B cell (primary cell): ENCODE measurements at regions not wholly inside any gene's neighbourhood (a gene's known extent, or its start where the extent isn't known, plus 50 kb on each side); places are given as distances from the start of the nearest gene placed in this dataset.

Source experiments
- ATAC-seq: fragments of 200-7000 bp; cut with Tn5 transposase; one replicate; pipeline ENCODE4 v1.10.0; 2021; ENCODE audit warnings: low read depth, mild to moderate bottlenecking, moderate number of reproducible peaks, moderate library complexity
- CTCF ChIA-PET: fragments of 350-600 bp; sonication (Branson Sonifier 250); formaldehyde crosslinking; loops from one replicate; lab custom pipeline; 2021; ENCODE audit warnings: antibody characterized with exemption, inconsistent platforms; lab: Charles Lee
- POLR2A ChIA-PET: fragments of 350-600 bp; sonication (Branson Sonifier 250); formaldehyde crosslinking; loops from one replicate; lab custom pipeline; 2021; ENCODE audit warnings: antibody characterized with exemption; lab: Charles Lee
- DNase-seq: peaks from one replicate; pipeline ENCODE4 v3.0.0; 2013
- H2AFZ ChIP-seq: 2 replicates; pipeline ENCODE4 v1.6.1; 2012; ENCODE audit warnings: mild to moderate bottlenecking, low read depth, low read length; ENCODE audit not compliant: insufficient read depth, poor library complexity, severe bottlenecking
- H3K27ac ChIP-seq, 2 donors: 1 replicate in 1 of 2; 2 replicates in 1 of 2; pipeline ENCODE4 v1.5.1; 2012 to 2013; ENCODE audit warnings: low read length in 2 of 2, mild to moderate bottlenecking in 2 of 2, moderate library complexity in 1 of 2
- H3K27me3 ChIP-seq, 4 experiments: fragments of 200-600 bp in 1 of 4; sonication (generic) in 1 of 4; replicated peaks in 1 of 4; 1 replicate in 2 of 4; 2 replicates in 2 of 4; pipeline versions ENCODE4 v1.6.1 to v1.7.0; 2013 to 2016; ENCODE audit warnings: low read length in 3 of 4, mild to moderate bottlenecking in 2 of 4, mixed read lengths in 1 of 4, moderate library complexity in 1 of 4; ENCODE audit not compliant: insufficient read depth in 4 of 4, control insufficient read depth in 3 of 4; ENCODE audit errors: control extremely low read depth in 1 of 4
- H3K36me3 ChIP-seq, 2 experiments: replicated peaks in 1 of 2; 1 replicate in 1 of 2; 2 replicates in 1 of 2; pipeline versions ENCODE4 v1.6.1 to v1.7.1; 2013; ENCODE audit warnings: low read length in 1 of 2; ENCODE audit not compliant: insufficient read depth in 2 of 2, control insufficient read depth in 1 of 2; ENCODE audit errors: control extremely low read depth in 1 of 2, extremely low read depth in 1 of 2
- H3K4me1 ChIP-seq, 2 donors: fragments of 200-600 bp in 1 of 2; sonication (generic) in 1 of 2; 1 replicate in 1 of 2; 2 replicates in 1 of 2; pipeline versions ENCODE4 v1.5.1 to v1.6.1; 2013 to 2017; ENCODE audit warnings: low read length in 2 of 2; ENCODE audit not compliant: control insufficient read depth in 2 of 2, insufficient read depth in 2 of 2
- H3K4me2 ChIP-seq: replicated peaks from 2 replicates; pipeline ENCODE3; 2012; ENCODE audit warnings: mild to moderate bottlenecking, low read depth, low read length; ENCODE audit not compliant: poor library complexity, severe bottlenecking
- H3K4me3 ChIP-seq, 5 experiments: fragments of 200-600 bp in 1 of 5; sonication (generic) in 1 of 5; 1 replicate in 3 of 5; 2 replicates in 2 of 5; pipeline versions ENCODE4 v1.5.1 to v1.7.0; 2011 to 2016; ENCODE audit warnings: low read length in 4 of 5, mild to moderate bottlenecking in 4 of 5, low read depth in 2 of 5, control low read depth in 1 of 5, moderate library complexity in 1 of 5; ENCODE audit not compliant: insufficient read depth in 1 of 5; ENCODE audit errors: control extremely low read depth in 1 of 5, extremely low read depth in 1 of 5
- H3K79me2 ChIP-seq: fragments of 200-600 bp; sonication (generic); one replicate; pipeline ENCODE4 v1.6.0; 2016; ENCODE audit warnings: low read length; ENCODE audit not compliant: control insufficient read depth, insufficient read depth
- H3K9ac ChIP-seq: fragments of 200-600 bp; sonication (generic); 2 replicates; pipeline ENCODE4 v1.6.1; 2017; ENCODE audit warnings: mild to moderate bottlenecking, low read length, moderate library complexity
- H3K9me3 ChIP-seq, 3 donors: one replicate each; pipeline versions ENCODE4 v1.6.1 to v1.7.1; 2013; ENCODE audit warnings: low read length in 2 of 3; ENCODE audit not compliant: control insufficient read depth in 2 of 3, insufficient read depth in 1 of 3; ENCODE audit errors: control extremely low read depth in 1 of 3
- H4K20me1 ChIP-seq: 2 replicates; pipeline ENCODE4 v1.6.0; 2012; ENCODE audit warnings: mild to moderate bottlenecking, low read length; ENCODE audit not compliant: insufficient read depth, control insufficient read depth, poor library complexity, severe bottlenecking
- H3K27ac Mint-ChIP-seq: one replicate; pipeline ENCODE4 v1.8.0; 2021; ENCODE audit warnings: mixed read lengths
- H3K27me3 Mint-ChIP-seq: one replicate; pipeline ENCODE4 v1.8.0; 2021; ENCODE audit warnings: mixed read lengths
- H3K4me1 Mint-ChIP-seq: one replicate; pipeline ENCODE4 v1.8.0; 2021; ENCODE audit warnings: mixed read lengths
- H3K4me3 Mint-ChIP-seq: one replicate; pipeline ENCODE4 v1.8.0; 2021; ENCODE audit warnings: mixed read lengths
- H3K9me3 Mint-ChIP-seq: one replicate; pipeline ENCODE4 v1.8.0; 2022; ENCODE audit warnings: mixed read lengths; ENCODE audit not compliant: insufficient read depth
- EZH2 ChIP-seq: IDR thresholded peaks from 2 replicates; pipeline ENCODE4 v1.6.1; 2012; ENCODE audit warnings: borderline replicate concordance, low read depth, mild to moderate bottlenecking, moderate library complexity, low read length; ENCODE audit not compliant: insufficient read depth, poor library complexity, severe bottlenecking
- WGBS: methylation state at CpG from one replicate; pipeline ENCODE4 v1.1.5; 2013; ENCODE audit warnings: missing lambda C conversion rate; ENCODE audit not compliant: insufficient coverage; 5-methylcytosine and 5-hydroxymethylcytosine counted together
- intact Hi-C: fragments of 100-400 bp; cut with micrococcal nuclease; formaldehyde crosslinking; loops from one replicate; pipeline ENCODE4 v1.10.0; 2022
- TF ChIP-seq, protein P1 (sequence below): fragments of 200-600 bp; IDR thresholded peaks from one replicate; pipeline ENCODE4 v1.8.0; 2022; ENCODE audit warnings: antibody characterized with exemption, mild to moderate bottlenecking

GRCh38 chr3:8210882-8211341 lies 290.7 kb upstream of the LMCD1 start:
- H3K4me2 ChIP-seq: no peak overlapping the region
- H3K27ac Mint-ChIP-seq: no peak overlapping the region
- ChIA-PET CTCF (no interaction called here), POLR2A (no interaction called here)
- no peak overlapping the region for H3K4me3 Mint-ChIP-seq
- DNase-seq: no peak
- no peaks in the 10 kb centered on the region for H4K20me1 ChIP-seq
- no peak overlapping the region for H3K4me3 ChIP-seq
- H3K4me1 ChIP-seq: no peaks in the 10 kb centered on the region
- H3K4me1 Mint-ChIP-seq: no peaks in the 10 kb centered on the region
- H3K9ac ChIP-seq: no peak overlapping the region
- H3K27me3 Mint-ChIP-seq: peaks cover 3% of the 10 kb centered on the region
- ATAC-seq: no peak
- intact Hi-C loops: no loop called here
- H2AFZ ChIP-seq: no peak overlapping the region
- TF ChIP-seq, protein P1, sequence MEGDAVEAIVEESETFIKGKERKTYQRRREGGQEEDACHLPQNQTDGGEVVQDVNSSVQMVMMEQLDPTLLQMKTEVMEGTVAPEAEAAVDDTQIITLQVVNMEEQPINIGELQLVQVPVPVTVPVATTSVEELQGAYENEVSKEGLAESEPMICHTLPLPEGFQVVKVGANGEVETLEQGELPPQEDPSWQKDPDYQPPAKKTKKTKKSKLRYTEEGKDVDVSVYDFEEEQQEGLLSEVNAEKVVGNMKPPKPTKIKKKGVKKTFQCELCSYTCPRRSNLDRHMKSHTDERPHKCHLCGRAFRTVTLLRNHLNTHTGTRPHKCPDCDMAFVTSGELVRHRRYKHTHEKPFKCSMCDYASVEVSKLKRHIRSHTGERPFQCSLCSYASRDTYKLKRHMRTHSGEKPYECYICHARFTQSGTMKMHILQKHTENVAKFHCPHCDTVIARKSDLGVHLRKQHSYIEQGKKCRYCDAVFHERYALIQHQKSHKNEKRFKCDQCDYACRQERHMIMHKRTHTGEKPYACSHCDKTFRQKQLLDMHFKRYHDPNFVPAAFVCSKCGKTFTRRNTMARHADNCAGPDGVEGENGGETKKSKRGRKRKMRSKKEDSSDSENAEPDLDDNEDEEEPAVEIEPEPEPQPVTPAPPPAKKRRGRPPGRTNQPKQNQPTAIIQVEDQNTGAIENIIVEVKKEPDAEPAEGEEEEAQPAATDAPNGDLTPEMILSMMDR: no peak
- no peak for TF ChIP-seq EZH2
- no peaks in the 10 kb centered on the region for H3K79me2 ChIP-seq
- no peaks in the 10 kb centered on the region for H3K36me3 ChIP-seq
- no peaks in the 10 kb centered on the region for H3K9me3 Mint-ChIP-seq
- no peaks in the 10 kb centered on the region for H3K27me3 ChIP-seq
- WGBS: no CpG with 5 or more reads among the region's 2 CpGs
- H3K27ac ChIP-seq: no peak overlapping the region
- no peaks in the 10 kb centered on the region for H3K9me3 ChIP-seq

DNA sequence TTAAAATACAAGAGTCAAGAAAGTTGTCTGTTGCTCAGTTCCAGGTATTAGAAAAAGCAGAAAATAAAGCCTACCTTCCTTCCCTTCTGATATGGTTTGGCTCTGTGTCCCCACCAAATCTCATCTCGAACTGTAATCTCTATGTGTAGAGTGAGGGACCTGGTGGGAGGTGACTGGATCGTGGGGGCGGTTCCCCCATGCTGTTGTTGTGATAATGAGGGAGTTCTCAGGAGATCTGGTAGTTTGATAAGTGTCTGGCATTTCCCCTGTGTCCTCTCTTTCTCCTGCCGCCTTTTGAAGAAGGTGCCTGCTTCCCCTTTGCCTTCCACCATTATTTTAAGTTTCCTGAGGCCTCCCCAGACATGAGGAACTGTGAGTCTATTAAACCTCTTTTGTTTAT lies 288.8 kb upstream of the LMCD1 start:
- Mint-ChIP-seq H3K27me3 (no peaks in the 10 kb centered on the region), H3K4me1 (no peaks in the 10 kb centered on the region), H3K27ac (no peak overlapping the region), H3K4me3 (no peak overlapping the region), H3K9me3 (no peaks in the 10 kb centered on the region)
- no peak overlapping the region for H3K4me2 ChIP-seq
- WGBS: no CpG with 5 or more reads among the region's 4 CpGs
- H3K4me3 ChIP-seq: no peak overlapping the region
- H4K20me1 ChIP-seq: no peaks in the 10 kb centered on the region
- no peaks in the 10 kb centered on the region for H3K79me2 ChIP-seq
- DNase-seq (no peak), ATAC-seq (no peak)
- no peak overlapping the region for H3K27ac ChIP-seq
- H2AFZ ChIP-seq: no peak overlapping the region
- no peaks in the 10 kb centered on the region for H3K27me3 ChIP-seq
- intact Hi-C loops: no loop called here
- ChIA-PET POLR2A (no interaction called here), CTCF (no interaction called here)
- no peak overlapping the region for H3K9ac ChIP-seq
- TF ChIP-seq, protein P1: no peak
- no peak for TF ChIP-seq EZH2
- no peaks in the 10 kb centered on the region for H3K4me1 ChIP-seq
- H3K9me3 ChIP-seq: no peaks in the 10 kb centered on the region
- H3K36me3 ChIP-seq: no peaks in the 10 kb centered on the region
